Right renal pelvis (tissue), 4 donors: ENCODE measurements at regions not wholly inside any gene's neighbourhood (a gene's known extent, or its start where the extent isn't known, plus 50 kb on each side); places are given as distances from the start of the nearest gene placed in this dataset.

Source experiments
- DNase-seq, 4 donors: peaks; one replicate each; pipeline ENCODE4 v3.0.0-alpha.2; 2013; ENCODE audit warnings: low read depth in 4 of 4, low spot score in 3 of 4, missing footprints in 1 of 4

GRCh38 chr14:85420278-85420677 lies 109.7 kb upstream of the FLRT2 start:
- DNase-seq: no peak

DNA sequence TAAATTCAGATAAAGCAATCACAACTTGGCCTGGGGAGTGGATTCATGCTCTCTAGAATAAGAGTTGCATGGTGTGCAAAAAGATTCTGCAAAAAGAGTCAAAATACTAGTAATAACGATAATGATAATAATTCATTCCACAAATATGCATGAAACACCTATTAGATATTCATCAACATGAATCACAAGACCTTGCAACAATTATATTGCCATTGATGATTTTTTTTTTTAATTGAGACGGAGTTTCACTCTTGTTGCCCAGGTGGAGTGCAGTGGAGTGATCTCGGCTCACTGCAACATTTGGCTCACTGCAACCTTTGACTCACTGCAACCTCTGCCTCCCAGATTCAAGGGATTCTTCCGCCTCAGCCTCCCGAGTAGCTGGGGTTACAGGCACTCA lies 109.2 kb upstream of the FLRT2 start:
- DNase-seq: no peak

- DNase-seq: no peak
Measured at GRCh38 chr14:85421186-85421877, 108.6 kb upstream of the FLRT2 start.

GRCh38 chr14:85423889-85424288 lies 106.1 kb upstream of the FLRT2 start:
- no peak for DNase-seq

GRCh38 chr14:85425507-85425906 lies 104.4 kb upstream of the FLRT2 start:
- DNase-seq: no peak

DNA sequence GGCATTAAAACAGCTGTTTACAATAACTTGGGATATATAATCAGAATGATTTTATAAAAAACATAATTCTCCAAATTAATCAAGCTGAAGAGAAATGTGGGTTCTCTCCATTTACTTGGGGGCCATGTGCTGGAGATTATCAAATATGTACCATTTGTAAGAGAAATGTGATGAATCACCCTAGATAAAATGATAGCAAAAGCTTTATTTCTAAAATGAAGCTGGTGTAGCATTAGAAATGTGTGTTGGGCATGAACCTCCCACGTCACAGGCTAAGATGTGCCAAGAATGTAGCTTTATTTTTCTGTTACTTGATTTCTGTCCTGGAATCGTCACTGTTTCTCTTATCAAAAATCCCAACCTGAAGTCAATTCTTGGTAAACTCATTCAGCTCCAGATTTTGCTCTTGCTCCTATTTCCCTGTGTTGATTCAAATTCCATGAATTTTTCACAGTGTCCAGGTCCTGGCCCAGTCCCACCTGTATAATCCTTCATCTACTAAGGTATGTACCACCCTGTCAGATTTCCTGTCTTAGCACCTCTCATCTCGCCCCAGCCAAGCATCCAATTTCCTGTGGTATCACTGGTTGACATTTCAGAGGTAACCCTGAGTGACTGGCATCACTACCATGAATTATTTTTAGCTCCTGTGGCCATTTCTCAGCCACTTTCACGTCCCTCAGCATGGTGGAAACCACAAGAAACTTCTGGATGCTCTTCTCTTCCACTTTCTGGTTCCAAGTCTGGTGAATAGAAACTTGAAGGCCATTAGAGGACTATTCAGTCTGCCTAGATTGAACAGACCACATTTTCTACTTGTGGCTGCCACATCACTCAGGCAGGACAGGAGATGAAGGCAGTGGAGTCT lies 103.6 kb upstream of the FLRT2 start:
- DNase-seq: no peak

GRCh38 chr14:85428926-85429325 lies 101.0 kb upstream of the FLRT2 start:
- DNase-seq: no peak

GRCh38 chr14:85437148-85437547 lies 92.8 kb upstream of the FLRT2 start:
- no peak for DNase-seq

- no peak for DNase-seq
Measured at GRCh38 chr14:85438001-85438400, 91.9 kb upstream of the FLRT2 start.

GRCh38 chr14:85438481-85438942 lies 91.4 kb upstream of the FLRT2 start:
- DNase-seq: no peak

GRCh38 chr14:85439696-85440328 lies 90.1 kb upstream of the FLRT2 start:
- DNase-seq: no peak

- no peak for DNase-seq
Measured at GRCh38 chr14:85441909-85442643, 87.9 kb upstream of the FLRT2 start.

DNA sequence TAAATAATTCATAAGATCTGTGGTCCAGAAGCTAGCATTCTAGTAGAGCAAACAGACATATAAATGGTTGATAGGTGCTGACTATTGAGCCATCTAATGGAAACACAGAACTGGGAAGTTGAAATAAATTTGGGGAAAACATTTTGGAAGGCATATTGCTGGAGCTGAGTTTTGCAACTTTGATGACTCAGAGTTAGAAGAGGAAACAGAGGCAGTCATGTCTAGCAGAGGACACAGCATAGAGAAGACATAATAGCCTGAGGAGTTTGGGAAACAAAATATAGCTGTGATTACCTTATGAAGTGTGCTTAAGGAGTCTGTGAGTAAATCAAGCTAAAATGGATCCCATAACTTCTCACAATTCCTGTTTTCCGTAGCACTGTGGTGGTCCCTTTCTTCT lies 86.9 kb upstream of the FLRT2 start:
- DNase-seq: no peak

- peak; percentile 3 to 18 (median 6) for DNase-seq
Measured at GRCh38 chr14:85444635-85445034, 85.3 kb upstream of the FLRT2 start.

DNA sequence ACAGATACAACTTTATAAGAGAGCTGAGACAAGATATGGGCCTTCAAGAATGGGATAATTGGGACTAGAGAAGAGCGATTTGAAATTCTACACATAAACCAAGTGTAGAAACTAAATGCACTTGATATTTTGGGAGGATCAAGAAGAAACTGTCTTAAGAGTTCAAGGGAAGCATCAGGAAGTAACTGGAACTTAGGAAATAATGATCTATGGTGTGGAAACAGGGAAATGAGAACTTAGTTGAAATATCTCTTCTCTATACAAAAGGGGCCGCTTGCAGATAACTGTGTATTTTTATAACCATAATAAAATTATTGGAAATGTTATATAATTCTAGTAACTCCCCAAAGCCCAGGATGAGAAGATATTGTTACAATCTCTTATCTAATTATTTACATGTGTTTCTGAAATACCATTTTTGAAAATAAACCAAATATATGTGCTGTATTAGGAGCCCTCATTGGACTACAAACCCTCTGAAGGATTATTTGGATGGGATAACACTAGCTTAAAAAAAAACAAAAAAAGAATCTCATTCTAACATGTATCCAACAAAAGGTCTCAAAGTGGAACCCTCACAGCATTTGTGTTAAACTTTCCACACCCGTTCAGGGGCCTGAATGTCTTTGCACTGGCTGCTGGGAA lies 84.7 kb upstream of the FLRT2 start:
- no peak for DNase-seq

DNA sequence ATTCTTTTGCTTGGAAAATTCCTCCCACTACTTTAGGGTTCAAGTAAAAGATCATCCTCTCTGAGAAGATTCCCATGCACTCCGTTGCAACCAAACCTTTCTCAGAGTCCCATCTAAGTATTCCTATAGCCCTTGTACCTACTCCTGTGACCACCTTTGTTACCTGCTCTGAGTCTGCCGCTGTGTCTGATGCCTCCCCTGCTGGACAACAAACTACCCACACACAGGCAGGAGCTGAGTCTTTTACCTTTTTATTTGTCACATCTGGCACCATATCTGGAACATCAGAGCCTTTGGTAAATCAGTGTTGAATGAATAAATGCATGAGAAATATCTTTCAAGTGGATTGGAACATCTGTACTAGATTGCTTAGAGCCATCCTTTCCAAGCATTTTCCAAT lies 82.1 kb upstream of the FLRT2 start:
- DNase-seq: no peak

GRCh38 chr14:85451421-85451820 lies 78.5 kb upstream of the FLRT2 start:
- no peak for DNase-seq

GRCh38 chr14:85453401-85454225 lies 76.3 kb upstream of the FLRT2 start:
- no peak for DNase-seq

GRCh38 chr14:85454226-85454813 lies 75.6 kb upstream of the FLRT2 start:
- DNase-seq: no peak
